ENCODE measurements at regions not wholly inside any gene's neighbourhood (a gene's known extent, or its start where the extent isn't known, plus 50 kb on each side); places are given as distances from the start of the nearest gene placed in this dataset.
"Not testable (repeated sequence)": the region's sequence is repeated elsewhere in the genome, so short reads cannot be mapped to it uniquely, and the experiment has no call there.

- H2AFZ ChIP-seq (ENCODE audit: low read depth, low read length); H3K9me3 ChIP-seq (ENCODE audit: low read length); H3K27me3 ChIP-seq (ENCODE audit: insufficient read depth, low read depth, low read length); H4K20me1 ChIP-seq (ENCODE audit: insufficient read depth); H3K9ac ChIP-seq (ENCODE audit: low read length); H3K9me2 ChIP-seq (ENCODE audit: insufficient read depth, low read length); H3K4me2 ChIP-seq (ENCODE audit: low read length); H3K79me2 ChIP-seq (replicated peaks; ENCODE audit: insufficient read depth, low read length); H3K27ac ChIP-seq (ENCODE audit: low read length); H3F3A ChIP-seq (ENCODE audit: insufficient read depth, low read length, poor library complexity, severe bottlenecking); H3K4me3 ChIP-seq (ENCODE audit: low read length); H3K36me3 ChIP-seq (ENCODE audit: insufficient read depth, low read length): not testable (repeated sequence)
Measured at GRCh38 chr14:71631030-71631429, 301.2 kb upstream of the RGS6 start.

- Histone ChIP-seq H3K79me2 (replicated peaks; ENCODE audit: insufficient read depth, low read length) (no peaks in the 10 kb centered on the region), H2AFZ (ENCODE audit: low read depth, low read length) (no peak overlapping the region), H3K27me3 (ENCODE audit: insufficient read depth, low read depth, low read length) (no peaks in the 10 kb centered on the region), H3K9me2 (ENCODE audit: insufficient read depth, low read length) (no peaks in the 10 kb centered on the region), H3K36me3 (ENCODE audit: insufficient read depth, low read length) (no peaks in the 10 kb centered on the region), H3K9me3 (ENCODE audit: low read length) (no peaks in the 10 kb centered on the region), H3K4me3 (ENCODE audit: low read length) (no peak overlapping the region), H4K20me1 (ENCODE audit: insufficient read depth) (no peaks in the 10 kb centered on the region), H3K27ac (ENCODE audit: low read length) (no peak overlapping the region), H3F3A (ENCODE audit: insufficient read depth, low read length, poor library complexity, severe bottlenecking) (no peaks in the 10 kb centered on the region), H3K9ac (ENCODE audit: low read length) (no peak overlapping the region), H3K4me2 (ENCODE audit: low read length) (no peak overlapping the region)
- TF ChIP-seq RAD21 (conservative IDR thresholded peaks at IDR 0.05), result no peak
- no peak for TF ChIP-seq CTCF (IDR thresholded peaks at IDR 0.05; ENCODE audit: poor library complexity, severe bottlenecking)
- TF ChIP-seq EP300 (conservative IDR thresholded peaks at IDR 0.05; ENCODE audit: poor library complexity, severe bottlenecking), result no peak
- no peak for TF ChIP-seq TAF1 (IDR thresholded peaks at IDR 0.05; ENCODE audit: low read depth)
- TF ChIP-seq MXI1 (conservative IDR thresholded peaks at IDR 0.05; ENCODE audit: poor library complexity, severe bottlenecking), result no peak
- TF ChIP-seq POLR2AphosphoS5 (IDR thresholded peaks at IDR 0.05), result no peak
- TF ChIP-seq SMC3 (conservative IDR thresholded peaks at IDR 0.05; ENCODE audit: poor library complexity), result no peak
Measured at GRCh38 chr14:71632440-71632946, 299.7 kb upstream of the RGS6 start.

- TF ChIP-seq EZH2 (IDR thresholded peaks at IDR 0.05; ENCODE audit: borderline replicate concordance, insufficient read depth, low read length, poor library complexity, severe bottlenecking), result no peak
- no peak for TF ChIP-seq RAD21 (conservative IDR thresholded peaks at IDR 0.05)
- no peak for TF ChIP-seq POLR2AphosphoS5 (IDR thresholded peaks at IDR 0.05)
- no peak for TF ChIP-seq MXI1 (conservative IDR thresholded peaks at IDR 0.05; ENCODE audit: poor library complexity, severe bottlenecking)
- no peak for TF ChIP-seq REST (IDR thresholded peaks at IDR 0.05; ENCODE audit: borderline replicate concordance)
- TF ChIP-seq TAF1 (IDR thresholded peaks at IDR 0.05; ENCODE audit: low read depth), result no peak
- TF ChIP-seq EP300 (conservative IDR thresholded peaks at IDR 0.05; ENCODE audit: poor library complexity, severe bottlenecking), result no peak
- no peak for TF ChIP-seq SMC3 (conservative IDR thresholded peaks at IDR 0.05; ENCODE audit: poor library complexity)
- TF ChIP-seq CTCF (IDR thresholded peaks at IDR 0.05; ENCODE audit: poor library complexity, severe bottlenecking), result no peak
- Histone ChIP-seq H3K27ac (ENCODE audit: low read length) (no peak overlapping the region), H3K4me3 (ENCODE audit: low read length) (no peak overlapping the region), H3K9me2 (ENCODE audit: insufficient read depth, low read length) (no peaks in the 10 kb centered on the region), H3K9me3 (ENCODE audit: low read length) (no peaks in the 10 kb centered on the region), H3K27me3 (ENCODE audit: insufficient read depth, low read depth, low read length) (no peaks in the 10 kb centered on the region), H3F3A (ENCODE audit: insufficient read depth, low read length, poor library complexity, severe bottlenecking) (no peaks in the 10 kb centered on the region), H2AFZ (ENCODE audit: low read depth, low read length) (no peak overlapping the region), H3K9ac (ENCODE audit: low read length) (no peak overlapping the region), H3K4me2 (ENCODE audit: low read length) (no peak overlapping the region), H3K36me3 (ENCODE audit: insufficient read depth, low read length) (no peaks in the 10 kb centered on the region), H3K79me2 (replicated peaks; ENCODE audit: insufficient read depth, low read length) (no peaks in the 10 kb centered on the region), H4K20me1 (ENCODE audit: insufficient read depth) (no peaks in the 10 kb centered on the region)
Measured at GRCh38 chr14:71636076-71636475, 296.2 kb upstream of the RGS6 start.
